ENCODE measurements at regions not wholly inside any gene's neighbourhood (a gene's known extent, or its start where the extent isn't known, plus 50 kb on each side); places are given as distances from the start of the nearest gene placed in this dataset.
"Not testable (repeated sequence)": the region's sequence is repeated elsewhere in the genome, so short reads cannot be mapped to it uniquely, and the experiment has no call there.

DNA sequence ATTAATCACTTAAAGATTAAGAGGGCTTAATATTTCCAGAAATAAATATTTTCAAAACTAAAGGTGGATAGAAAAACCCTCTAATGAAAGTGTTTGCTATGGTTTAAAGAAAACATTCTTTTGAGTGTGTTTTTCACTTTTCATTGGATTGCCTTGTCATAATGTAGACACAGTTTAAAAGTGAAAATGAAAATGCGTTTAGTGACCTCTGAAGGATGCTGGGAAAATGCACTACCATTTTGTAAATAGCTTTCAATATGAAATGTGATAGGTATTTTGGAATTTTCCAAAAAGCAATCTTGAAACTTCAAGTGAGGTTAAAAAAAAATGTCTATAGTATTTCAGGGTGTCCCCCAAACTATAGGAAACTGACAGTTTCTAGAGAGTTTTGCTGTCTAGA lies 642.2 kb downstream of the C4orf33 start:
- DNase-seq: no peak

- DNase-seq: no peak
These were observed 651.8 kb downstream of the C4orf33 start for GRCh38 chr4:129747756-129748155.

DNA sequence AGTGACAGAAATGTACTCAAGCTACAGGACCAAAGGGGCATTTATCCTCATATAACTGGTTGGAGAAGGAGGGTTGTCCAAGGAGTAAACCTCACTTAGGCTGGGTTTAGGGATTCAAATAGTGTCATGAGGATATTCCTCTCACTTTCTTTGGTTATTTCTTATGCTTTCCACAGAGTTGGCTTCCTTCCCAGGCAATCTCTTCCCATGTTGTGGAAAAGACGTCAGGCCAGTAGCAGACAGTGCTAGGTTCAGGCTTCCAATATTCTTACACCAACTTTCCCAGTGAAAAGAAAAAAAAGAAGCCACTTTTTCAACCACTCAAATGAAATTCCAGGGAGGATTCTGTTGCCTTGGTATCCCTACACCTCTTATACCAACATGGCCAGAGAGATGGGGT lies 653.0 kb downstream of the C4orf33 start:
- DNase-seq: no peak

GRCh38 chr4:129751646-129752045 lies 655.7 kb downstream of the C4orf33 start:
- DNase-seq: no peak

- DNase-seq: no peak
These were observed 687.6 kb downstream of the C4orf33 start for GRCh38 chr4:129783596-129783995.

- DNase-seq: no peak
These were observed 692.5 kb downstream of the C4orf33 start for GRCh38 chr4:129788486-129788885.

- DNase-seq: no peak
These were observed 708.6 kb downstream of the C4orf33 start for GRCh38 chr4:129804461-129804981.

GRCh38 chr4:129806986-129807385 lies 711.0 kb downstream of the C4orf33 start:
- DNase-seq: no peak

- no peak for DNase-seq
These were observed 712.3 kb downstream of the C4orf33 start for GRCh38 chr4:129808242-129808641.

- no peak for DNase-seq
These were observed 725.1 kb downstream of the C4orf33 start for GRCh38 chr4:129821073-129821472.

DNA sequence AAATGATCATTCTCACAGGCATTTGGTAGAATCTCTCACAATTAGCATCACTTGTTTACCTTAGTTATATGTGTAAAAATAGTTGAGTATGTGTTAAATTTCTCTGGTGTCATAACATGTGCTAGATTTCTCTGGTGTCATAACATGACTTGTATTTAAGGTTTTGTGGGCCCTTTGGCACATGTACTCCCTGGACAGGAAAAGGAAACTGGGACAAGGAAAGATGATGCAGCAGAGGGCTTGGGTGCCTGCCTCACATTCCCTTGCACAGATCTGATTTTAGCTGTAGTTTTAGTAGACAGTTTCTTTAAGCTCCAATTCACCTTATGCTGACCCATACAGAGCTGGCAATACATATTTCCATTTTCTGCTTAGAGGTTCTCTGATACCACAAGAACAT lies 726.0 kb downstream of the C4orf33 start:
- no peak for DNase-seq

GRCh38 chr4:129822701-129823100 lies 726.7 kb downstream of the C4orf33 start:
- no peak for DNase-seq

GRCh38 chr4:129823105-129823504 lies 727.2 kb downstream of the C4orf33 start:
- DNase-seq: no peak

GRCh38 chr4:129829373-129829772 lies 733.4 kb downstream of the C4orf33 start:
- DNase-seq: no peak

DNA sequence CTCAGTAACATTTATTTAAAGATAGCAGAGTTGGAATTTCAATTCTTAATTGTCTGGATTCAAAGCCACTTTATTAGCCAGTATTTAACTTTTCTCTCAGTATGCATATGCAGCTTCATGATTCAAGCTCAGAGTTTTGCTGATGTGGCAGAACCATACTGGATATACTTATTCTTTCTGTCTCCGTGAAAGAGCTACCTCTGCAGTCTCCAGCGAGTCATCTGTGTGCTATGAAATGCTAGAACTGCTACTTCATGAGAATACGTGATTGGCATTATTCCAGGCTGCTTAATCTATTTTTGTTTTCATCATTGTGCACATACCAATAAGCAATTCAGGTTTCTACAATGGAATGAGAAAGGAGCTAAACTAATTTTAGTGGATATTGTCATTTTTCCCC lies 743.7 kb downstream of the C4orf33 start:
- DNase-seq: no peak

DNA sequence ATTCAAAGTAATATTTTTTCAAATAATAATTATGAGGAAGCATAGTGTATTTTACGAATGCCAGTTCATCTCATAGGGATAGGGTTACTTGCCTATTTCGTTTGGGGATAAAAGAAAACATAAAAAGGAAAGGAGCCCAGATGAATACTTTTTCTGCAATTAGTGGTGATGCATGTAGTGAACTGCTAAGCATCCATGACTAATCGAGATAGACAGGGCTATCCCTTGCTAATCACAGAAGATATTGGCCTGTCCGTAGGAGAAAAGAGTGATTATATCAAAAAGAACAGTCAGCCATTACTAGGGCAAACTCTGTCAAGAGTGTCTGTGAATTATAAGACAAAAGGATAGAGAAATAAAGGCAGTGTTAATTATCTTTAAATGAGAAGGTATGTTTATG lies 746.1 kb downstream of the C4orf33 start:
- DNase-seq: no peak

DNA sequence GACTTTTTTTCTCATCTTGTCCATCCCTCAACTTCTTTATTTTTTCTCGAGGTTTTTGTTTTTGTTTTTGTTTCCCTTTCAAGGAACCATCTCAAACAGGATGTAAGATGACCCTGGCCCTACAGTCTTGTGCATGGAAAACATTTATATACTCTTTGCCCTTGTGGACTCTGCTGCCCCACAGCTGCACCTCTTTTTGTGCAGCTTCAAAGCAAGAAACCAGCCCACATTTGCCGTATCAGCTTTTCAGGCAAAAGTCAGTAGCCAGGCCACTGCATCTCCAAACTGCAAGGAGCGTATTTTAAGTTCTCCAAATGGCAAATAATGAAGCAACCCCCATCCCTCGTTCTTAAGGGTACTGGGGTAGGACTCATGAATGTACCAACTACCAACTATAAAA lies 756.5 kb downstream of the C4orf33 start:
- no peak for DNase-seq

- DNase-seq: not testable (repeated sequence)
These were observed 757.9 kb downstream of the C4orf33 start for GRCh38 chr4:129853685-129854467.

- no peak for DNase-seq
These were observed 766.5 kb downstream of the C4orf33 start for GRCh38 chr4:129862461-129862860.

DNA sequence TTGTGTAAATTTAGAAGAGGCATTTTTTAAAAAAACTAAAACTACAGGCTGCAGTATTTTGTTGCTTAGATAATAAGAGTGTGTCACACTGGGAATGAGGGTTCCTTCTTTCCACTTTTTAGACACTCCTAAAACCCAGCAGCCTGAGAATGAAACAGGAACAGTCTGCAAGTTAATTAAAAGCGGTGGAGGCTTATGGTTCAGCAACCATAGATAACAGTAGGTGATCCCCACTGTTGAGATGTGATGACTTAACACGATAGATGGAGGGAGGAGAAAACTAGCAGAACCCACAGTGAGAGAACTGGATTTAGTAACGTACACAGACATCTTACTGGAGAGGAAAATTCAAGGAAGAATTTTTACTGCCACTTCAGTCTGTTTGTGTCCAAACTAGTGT lies 767.3 kb downstream of the C4orf33 start:
- DNase-seq: no peak

- DNase-seq: no peak
These were observed 788.0 kb downstream of the C4orf33 start for GRCh38 chr4:129883996-129884395.

DNA sequence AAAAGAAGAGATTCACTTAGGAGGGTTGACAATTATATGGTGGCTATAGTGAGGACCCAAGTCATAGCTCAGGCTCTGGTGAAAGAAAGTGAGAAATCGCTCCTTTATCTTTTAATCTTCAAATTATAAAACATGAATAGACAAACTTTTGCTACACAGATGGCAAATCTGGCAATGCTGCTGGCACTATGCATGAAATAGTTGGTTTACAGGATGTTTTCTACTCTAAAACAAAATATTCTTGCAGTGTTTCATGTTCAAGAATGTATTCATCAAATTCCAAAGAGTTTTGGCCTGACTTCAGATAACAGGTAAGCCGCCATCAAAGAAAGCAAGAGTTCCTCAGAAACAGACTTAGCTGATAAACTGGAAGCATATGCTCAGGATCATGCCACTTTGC lies 801.2 kb downstream of the C4orf33 start:
- no peak for DNase-seq

DNA sequence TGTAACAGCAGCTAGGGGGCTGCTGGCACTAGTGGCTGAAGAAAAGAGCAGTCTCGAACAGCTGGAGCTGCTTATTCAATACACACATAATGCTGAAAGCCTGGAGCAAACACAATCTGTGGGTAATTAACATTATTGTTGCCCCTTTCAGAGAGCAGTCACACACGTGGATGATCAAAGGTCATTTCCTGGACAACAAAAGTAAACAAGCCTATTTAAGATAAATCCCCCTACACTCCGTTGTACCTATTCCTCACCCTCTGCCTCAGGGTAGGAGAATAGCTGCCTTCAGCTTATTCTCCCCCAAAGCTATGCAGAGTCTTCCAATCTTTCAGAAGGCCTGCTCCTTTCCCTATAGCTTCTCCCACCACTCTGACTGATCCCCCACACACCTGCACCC lies 803.9 kb downstream of the C4orf33 start:
- no peak for DNase-seq

- DNase-seq: no peak
These were observed 804.5 kb downstream of the C4orf33 start for GRCh38 chr4:129900430-129900953.

DNA sequence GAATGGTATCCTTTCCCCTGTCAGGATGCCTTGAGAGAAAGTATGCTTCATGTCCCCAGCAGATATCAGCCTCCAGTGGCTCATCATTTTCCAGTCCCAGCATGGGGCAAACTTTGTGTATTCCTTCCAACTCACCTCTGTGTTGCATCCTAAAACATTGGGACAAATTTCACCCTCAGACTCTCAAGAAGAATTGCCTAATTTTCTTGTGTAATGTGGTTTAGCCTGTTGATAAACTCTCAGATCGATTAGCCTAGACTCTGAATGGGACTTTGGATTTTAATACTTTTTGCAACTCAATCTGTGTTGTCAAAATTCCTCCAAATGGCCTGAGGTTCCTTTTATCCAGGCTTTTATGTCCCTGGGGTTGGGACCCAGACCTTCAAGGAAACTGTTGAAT lies 805.3 kb downstream of the C4orf33 start:
- no peak for DNase-seq

All from GF-D8 (cell line).